ENCODE measurements at regions not wholly inside any gene's neighbourhood (a gene's known extent, or its start where the extent isn't known, plus 50 kb on each side); places are given as distances from the start of the nearest gene placed in this dataset.

DNA sequence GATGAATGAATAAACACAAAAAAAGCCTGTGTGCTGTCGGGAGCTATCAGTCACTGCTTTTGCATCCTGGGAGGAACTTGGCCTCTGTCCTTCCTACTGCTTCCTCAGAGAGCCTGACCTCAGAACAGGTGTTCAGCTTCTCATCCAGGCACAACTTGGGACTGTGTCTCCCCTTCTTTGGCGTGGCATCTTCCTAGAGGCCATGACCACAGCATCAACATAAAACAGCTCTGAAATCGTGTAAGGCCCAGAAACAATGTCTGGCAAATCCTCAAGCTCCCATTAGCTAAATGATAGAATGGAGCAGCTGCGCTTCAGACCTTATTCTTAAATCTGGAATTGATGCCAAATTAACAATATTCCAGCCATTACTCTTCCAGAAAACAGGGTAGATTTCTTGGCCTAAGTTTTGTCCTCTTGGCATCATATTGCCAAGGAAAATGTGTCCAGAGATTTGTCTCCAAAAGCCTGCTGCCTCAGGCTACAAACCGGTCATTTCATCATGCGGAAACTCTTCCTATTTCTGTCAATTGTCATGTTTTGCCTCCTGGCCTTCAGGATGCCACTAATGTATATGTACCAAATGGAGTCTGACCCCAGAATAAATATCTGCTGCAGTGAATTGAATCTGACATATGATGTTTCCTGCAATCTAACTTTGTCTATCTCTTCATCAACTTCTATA, 53.2 kb upstream of the RAB27B start:
- TF ChIP-seq, protein P1, sequence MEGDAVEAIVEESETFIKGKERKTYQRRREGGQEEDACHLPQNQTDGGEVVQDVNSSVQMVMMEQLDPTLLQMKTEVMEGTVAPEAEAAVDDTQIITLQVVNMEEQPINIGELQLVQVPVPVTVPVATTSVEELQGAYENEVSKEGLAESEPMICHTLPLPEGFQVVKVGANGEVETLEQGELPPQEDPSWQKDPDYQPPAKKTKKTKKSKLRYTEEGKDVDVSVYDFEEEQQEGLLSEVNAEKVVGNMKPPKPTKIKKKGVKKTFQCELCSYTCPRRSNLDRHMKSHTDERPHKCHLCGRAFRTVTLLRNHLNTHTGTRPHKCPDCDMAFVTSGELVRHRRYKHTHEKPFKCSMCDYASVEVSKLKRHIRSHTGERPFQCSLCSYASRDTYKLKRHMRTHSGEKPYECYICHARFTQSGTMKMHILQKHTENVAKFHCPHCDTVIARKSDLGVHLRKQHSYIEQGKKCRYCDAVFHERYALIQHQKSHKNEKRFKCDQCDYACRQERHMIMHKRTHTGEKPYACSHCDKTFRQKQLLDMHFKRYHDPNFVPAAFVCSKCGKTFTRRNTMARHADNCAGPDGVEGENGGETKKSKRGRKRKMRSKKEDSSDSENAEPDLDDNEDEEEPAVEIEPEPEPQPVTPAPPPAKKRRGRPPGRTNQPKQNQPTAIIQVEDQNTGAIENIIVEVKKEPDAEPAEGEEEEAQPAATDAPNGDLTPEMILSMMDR (IDR thresholded peaks at IDR 0.05): no peak
- no peak for TF ChIP-seq EZH2 (IDR thresholded peaks at IDR 0.05)

Measured in neural progenitor cell (in vitro differentiated cells).